GM12872 (cell line): ENCODE measurements at regions not wholly inside any gene's neighbourhood (a gene's known extent, or its start where the extent isn't known, plus 50 kb on each side); places are given as distances from the start of the nearest gene placed in this dataset.

ENCODE experiments used
- CTCF ChIP-seq: IDR thresholded peaks from 3 replicates; pipeline ENCODE4 v1.5.1; 2011; ENCODE audit warnings: low read depth, mild to moderate bottlenecking, low read length, moderate library complexity; ENCODE audit not compliant: insufficient read depth

- TF ChIP-seq CTCF, result no peak
These were observed 223.4 kb upstream of the TNRC6C start for GRCh38 chr17:77735081-77735565.

- no peak for TF ChIP-seq CTCF
These were observed 222.8 kb upstream of the TNRC6C start for GRCh38 chr17:77735566-77736198.

GRCh38 chr17:77736199-77736585 is 222.3 kb upstream of the TNRC6C start:
- TF ChIP-seq CTCF, result no peak

- no peak for TF ChIP-seq CTCF
These were observed 221.8 kb upstream of the TNRC6C start for GRCh38 chr17:77736721-77737120.

GRCh38 chr17:77737442-77738265 is 220.8 kb upstream of the TNRC6C start:
- no peak for TF ChIP-seq CTCF

GRCh38 chr17:77738751-77739531 is 219.6 kb upstream of the TNRC6C start:
- no peak for TF ChIP-seq CTCF

- TF ChIP-seq CTCF, result no peak
These were observed 218.0 kb upstream of the TNRC6C start for GRCh38 chr17:77740481-77740880.
